ENCODE measurements at regions not wholly inside any gene's neighbourhood (a gene's known extent, or its start where the extent isn't known, plus 50 kb on each side); places are given as distances from the start of the nearest gene placed in this dataset.

DNA sequence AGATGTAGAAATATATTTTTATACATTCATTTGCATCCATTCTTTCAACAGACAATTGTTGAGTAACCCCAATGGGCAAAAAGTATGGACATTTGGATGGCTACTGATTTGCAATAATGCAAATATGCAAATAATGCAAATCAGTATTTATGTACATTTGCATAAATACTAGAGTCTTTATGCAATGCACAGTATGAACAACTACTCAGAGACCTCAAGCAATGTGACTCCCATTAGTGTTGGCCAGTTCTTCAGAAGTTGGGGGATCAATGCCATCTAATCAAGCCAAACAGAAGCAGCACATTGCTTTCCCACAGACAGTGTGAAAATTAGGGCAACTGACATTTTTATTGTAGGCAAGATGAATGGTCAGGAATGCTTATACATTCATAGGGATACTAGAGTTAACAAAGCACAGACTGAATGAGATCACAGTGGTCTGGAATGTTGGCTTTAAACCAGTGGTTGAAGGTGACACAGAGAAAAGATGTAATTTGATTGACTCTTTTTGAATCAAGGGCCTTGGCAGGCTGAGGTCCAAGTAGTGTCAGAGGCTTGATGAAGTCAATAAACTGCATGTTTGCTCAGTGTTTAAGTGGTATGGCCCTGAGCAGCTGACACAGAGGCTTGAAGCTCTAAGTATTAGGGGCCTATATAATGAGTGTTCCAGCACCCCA lies 256.6 kb downstream of the CTH start:
- POLR2A ChIA-PET = interaction anchor here (1.0 kb wide), 1 partner anchor 10 kb away, joined by 3 read pairs; no protein-coding TSS in a partner anchor
- 0 out of 2 replicates have a peak, but pooled peaks cover 2% of the 10 kb centered on the region for H3K9me3 ChIP-seq (replicated peaks; ENCODE audit: control insufficient read depth, insufficient read depth, low read depth, low read length)
- TF ChIP-seq HDAC1 (IDR thresholded peaks at IDR 0.05) (no peak), GABPA (tag; conservative IDR thresholded peaks at IDR 0.05; ENCODE audit: low read depth) (no peak)
- no peak overlapping the region for H3K9ac ChIP-seq (ENCODE audit: insufficient read depth in 1 of 2, low read depth in 2 of 2, low read length in 2 of 2)
- H3K4me2 ChIP-seq (ENCODE audit: insufficient read depth, low read length) = no peak overlapping the region
- no peaks in the 10 kb centered on the region for H3K9me1 ChIP-seq (ENCODE audit: control insufficient read depth, insufficient read depth, low read length)
- H4K20me1 ChIP-seq (replicated peaks; ENCODE audit: control insufficient read depth, insufficient read depth, low read length) = no peaks in the 10 kb centered on the region
- BruUV-seq (replicated peaks) = no TSS peak
- H3K27me3 ChIP-seq (ENCODE audit: control insufficient read depth in 2 of 2, insufficient read depth in 2 of 2, low read length in 2 of 2) = no peaks in the 10 kb centered on the region
- H3K27ac ChIP-seq (ENCODE audit: extremely low read depth, low read depth, low read length) = no peak overlapping the region
- DNase-seq (ENCODE audit: extremely low read depth in 1 of 4, low spot score in 3 of 4) (no peak), ATAC-seq (peak; percentile 21; the same call in 2 of the 3 replicates), FAIRE-seq (no peak)
- CTCF ChIA-PET (ENCODE audit: low intra/inter-chr PET ratio) = no interaction called here
- H3K79me2 ChIP-seq (ENCODE audit: control insufficient read depth, insufficient read depth, low read length) = no peaks in the 10 kb centered on the region
- H3K36me3 ChIP-seq (ENCODE audit: control insufficient read depth, insufficient read depth, low read length) = no peaks in the 10 kb centered on the region
- H3K4me3 ChIP-seq = no peak overlapping the region
- in situ Hi-C loops (cut with MboI) = no loop called here
- intact Hi-C loops (cut with micrococcal nuclease) = no loop called here
- peaks cover 0 to 7% of the 10 kb centered on the region in 2 experiments; a peak in 2 of 5 replicates for H3K4me1 ChIP-seq (replicated peaks in 1 of 2; ENCODE audit: control insufficient read depth in 2 of 2, insufficient read depth in 2 of 2, low read length in 2 of 2)
- peak overlapping the region; percentile 91; the same call in 1 of the 2 replicates for H2AFZ ChIP-seq (ENCODE audit: low read depth, low read length)

DNA sequence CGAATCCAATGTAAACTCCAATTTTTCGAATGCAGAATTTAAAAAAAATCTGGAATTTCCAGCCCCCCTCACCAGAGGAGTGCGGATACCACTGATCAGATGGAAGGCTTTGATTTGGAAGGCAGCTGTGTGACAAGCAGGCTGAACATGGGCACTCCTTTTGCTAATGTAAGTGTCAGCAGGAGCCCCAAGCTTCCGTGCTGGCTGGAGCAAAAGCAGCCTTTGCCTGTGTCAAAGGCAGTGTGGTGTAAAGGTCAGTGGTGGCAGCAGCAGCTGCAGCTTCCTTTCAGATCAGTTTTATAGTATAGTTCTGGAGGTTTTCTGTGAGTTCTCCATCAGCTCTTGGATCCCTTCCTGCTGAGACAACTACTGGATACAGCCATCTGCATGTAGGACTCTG lies 259.9 kb downstream of the CTH start:
- no peak for ATAC-seq
- Histone ChIP-seq H3K9ac (ENCODE audit: insufficient read depth in 1 of 2, low read depth in 2 of 2, low read length in 2 of 2) (peak overlapping the region in 1 of 2 experiments; percentile 41; a peak in 1 of 4 replicates), H3K9me1 (ENCODE audit: control insufficient read depth, insufficient read depth, low read length) (no peaks in the 10 kb centered on the region), H3K27me3 (ENCODE audit: control insufficient read depth in 2 of 2, insufficient read depth in 2 of 2, low read length in 2 of 2) (no peaks in the 10 kb centered on the region), H3K4me3 (no peak overlapping the region), H4K20me1 (replicated peaks; ENCODE audit: control insufficient read depth, insufficient read depth, low read length) (no peaks in the 10 kb centered on the region), H3K9me3 (replicated peaks; ENCODE audit: control insufficient read depth, insufficient read depth, low read depth, low read length) (0 out of 2 replicates have a peak, but pooled peaks cover 2% of the 10 kb centered on the region), H3K79me2 (ENCODE audit: control insufficient read depth, insufficient read depth, low read length) (no peaks in the 10 kb centered on the region), H2AFZ (ENCODE audit: low read depth, low read length) (peak overlapping the region; percentile 18; the same call in 1 of the 2 replicates), H3K4me1 (replicated peaks in 1 of 2; ENCODE audit: control insufficient read depth in 2 of 2, insufficient read depth in 2 of 2, low read length in 2 of 2) (peaks cover 4 to 27% of the 10 kb centered on the region in 2 experiments; a peak in 4 of 5 replicates), H3K4me2 (ENCODE audit: insufficient read depth, low read length) (no peak overlapping the region), H3K27ac (ENCODE audit: extremely low read depth, low read depth, low read length) (no peak overlapping the region), H3K36me3 (ENCODE audit: control insufficient read depth, insufficient read depth, low read length) (no peaks in the 10 kb centered on the region)
- ChIA-PET CTCF (ENCODE audit: low intra/inter-chr PET ratio) (no interaction called here), POLR2A (interaction anchor here (0.5 to 1.0 kb wide), 2 partner anchors 18 to 29 kb away, joined by 3 read pairs; no protein-coding TSS in a partner anchor)
- TF ChIP-seq MEF2A (IDR thresholded peaks at IDR 0.05; ENCODE audit: control insufficient read depth, low read depth, low read length) = no peak
- no peak for TF ChIP-seq PHF21A (IDR thresholded peaks at IDR 0.05; ENCODE audit: borderline replicate concordance, low read depth)
- TF ChIP-seq ZNF583 (CRISPR knock-in tag; IDR thresholded peaks at IDR 0.05) = no peak
- no peak for TF ChIP-seq ZNF830 (CRISPR knock-in tag; IDR thresholded peaks at IDR 0.05)
- TF ChIP-seq IRF2 (CRISPR knock-in tag; IDR thresholded peaks at IDR 0.05) = no peak
- intact Hi-C loops (cut with micrococcal nuclease) (no loop called here), in situ Hi-C loops (cut with MboI) (no loop called here)
- 65% methylated on average over 4 of the region's 4 CpGs for WGBS (ENCODE audit: insufficient coverage, low coverage, missing lambda C conversion rate)
- no peak for FAIRE-seq
- no peak for DNase-seq (ENCODE audit: extremely low read depth in 1 of 4, low spot score in 3 of 4)
- no TSS peak for BruUV-seq (replicated peaks)

All from K562 (cell line).